HG03139 (cell line): ENCODE measurements at regions not wholly inside any gene's neighbourhood (a gene's known extent, or its start where the extent isn't known, plus 50 kb on each side); places are given as distances from the start of the nearest gene placed in this dataset.
"Not testable (repeated sequence)": the region's sequence is repeated elsewhere in the genome, so short reads cannot be mapped to it uniquely, and the experiment has no call there.

ENCODE experiments used
- ATAC-seq: cut with Tn5 transposase; IDR thresholded peaks from one replicate; pipeline ENCODE4 v1.9.1; 2021; ENCODE audit not compliant: unreplicated experiment

GRCh38 chr4:126404549-126404948 lies 1089.8 kb downstream of the FAT4 start:
- no peak for ATAC-seq

GRCh38 chr4:126405369-126405982 lies 1090.7 kb downstream of the FAT4 start:
- ATAC-seq, result no peak

- no peak for ATAC-seq
Measured at GRCh38 chr4:126409746-126410145, 1095.0 kb downstream of the FAT4 start.

GRCh38 chr4:126411047-126411446 lies 1096.3 kb downstream of the FAT4 start:
- no peak for ATAC-seq

- ATAC-seq, result not testable (repeated sequence)
Measured at GRCh38 chr4:126412310-126412709, 1097.6 kb downstream of the FAT4 start.

- no peak for ATAC-seq
Measured at GRCh38 chr4:126414741-126415140, 1100.0 kb downstream of the FAT4 start.

- no peak for ATAC-seq
Measured at GRCh38 chr4:126419266-126419665, 1104.5 kb downstream of the FAT4 start.

GRCh38 chr4:126427853-126428252 lies 1113.1 kb downstream of the FAT4 start:
- ATAC-seq, result no peak

- no peak for ATAC-seq
Measured at GRCh38 chr4:126431049-126431448, 1116.3 kb downstream of the FAT4 start.

- no peak for ATAC-seq
Measured at GRCh38 chr4:126435491-126435890, 1120.7 kb downstream of the FAT4 start.

- ATAC-seq, result no peak
Measured at GRCh38 chr4:126440297-126440696, 1125.5 kb downstream of the FAT4 start.

GRCh38 chr4:126441173-126442035 lies 1126.6 kb downstream of the FAT4 start:
- ATAC-seq, result no peak

- ATAC-seq, result no peak
Measured at GRCh38 chr4:126445596-126445995, 1130.8 kb downstream of the FAT4 start.

GRCh38 chr4:126446917-126447316 lies 1132.2 kb downstream of the FAT4 start:
- ATAC-seq, result no peak

GRCh38 chr4:126448086-126448845 lies 1133.5 kb downstream of the FAT4 start:
- ATAC-seq, result no peak

- ATAC-seq, result no peak
Measured at GRCh38 chr4:126451237-126451873, 1136.6 kb downstream of the FAT4 start.

- no peak for ATAC-seq
Measured at GRCh38 chr4:126455865-126456264, 1141.1 kb downstream of the FAT4 start.

- ATAC-seq, result no peak
Measured at GRCh38 chr4:126458993-126459392, 1144.2 kb downstream of the FAT4 start.

GRCh38 chr4:126465341-126465740 lies 1150.6 kb downstream of the FAT4 start:
- ATAC-seq, result no peak

GRCh38 chr4:126466848-126467247 lies 1152.1 kb downstream of the FAT4 start:
- ATAC-seq, result no peak

- no peak for ATAC-seq
Measured at GRCh38 chr4:126468144-126468543, 1153.4 kb downstream of the FAT4 start.
